SK-N-SH (cell line): ENCODE measurements at regions not wholly inside any gene's neighbourhood (a gene's known extent, or its start where the extent isn't known, plus 50 kb on each side); places are given as distances from the start of the nearest gene placed in this dataset.

Experiments
- CTCF ChIA-PET: fragments of 300-600, 350-600 bp; formaldehyde crosslinking; extraction: SDS; loops from one replicate; lab custom pipeline; 2021; lab: Yijun Ruan, JAX
- POLR2A ChIA-PET: fragments of 350-600 bp; sonication (Branson Sonifier 250); formaldehyde crosslinking; extraction: SDS; loops from one replicate; lab custom pipeline; 2020; ENCODE audit warnings: antibody characterized with exemption, inconsistent platforms; lab: Yijun Ruan, JAX
- DNase-seq: peaks from one replicate; pipeline ENCODE4 v3.0.0; 2012
- H2AFZ ChIP-seq: fragments of 200-600 bp; sonication (generic); 2 replicates; pipeline ENCODE4 v1.8.1; 2016; ENCODE audit warnings: antibody characterized with exemption, mild to moderate bottlenecking, low read depth
- H3F3A ChIP-seq: fragments of 200-600 bp; sonication (generic); replicated peaks from 2 replicates; pipeline ENCODE3; 2016; ENCODE audit warnings: antibody characterized with exemption, mild to moderate bottlenecking; ENCODE audit not compliant: insufficient read depth
- H3K27ac ChIP-seq, 2 experiments: fragments of 200-500 bp in 1 of 2; fragments of 200-600 bp in 1 of 2; sonication (Bioruptor generic) in 1 of 2; sonication (generic), shearing (Covaris generic) in 1 of 2; 2 replicates each; pipeline versions ENCODE4 v1.5.1 to v1.6.1; 2014 to 2016; ENCODE audit warnings: low read depth in 2 of 2, inconsistent platforms in 1 of 2, low read length in 1 of 2, mild to moderate bottlenecking in 1 of 2, mixed read lengths in 1 of 2
- H3K27me3 ChIP-seq: fragments of 200-600 bp; sonication (generic), shearing (Covaris generic); 2 replicates; pipeline ENCODE4 v1.6.1; 2016; ENCODE audit warnings: mixed run types; ENCODE audit not compliant: insufficient read depth
- H3K36me3 ChIP-seq, 2 experiments: fragments of 200-500 bp in 1 of 2; fragments of 200-600 bp in 1 of 2; sonication (Bioruptor generic) in 1 of 2; sonication (generic) in 1 of 2; replicated peaks in 1 of 2; 2 replicates each; pipeline versions ENCODE3 to v1.5.1; 2014 to 2016; ENCODE audit warnings: low read length in 1 of 2, mild to moderate bottlenecking in 1 of 2; ENCODE audit not compliant: insufficient read depth in 2 of 2, control insufficient read depth in 1 of 2
- H3K4me1 ChIP-seq, 2 experiments: fragments of 200-500 bp in 1 of 2; fragments of 200-600 bp in 1 of 2; sonication (Bioruptor generic) in 1 of 2; sonication (generic), shearing (Covaris generic) in 1 of 2; 2 replicates each; pipeline versions ENCODE4 v1.5.1 to v1.6.1; 2014 to 2016; ENCODE audit warnings: low read depth in 1 of 2, low read length in 1 of 2, mixed run types in 1 of 2; ENCODE audit not compliant: insufficient read depth in 2 of 2, control insufficient read depth in 1 of 2
- H3K4me2 ChIP-seq: fragments of 200-600 bp; sonication (generic), shearing (Covaris generic); 2 replicates; pipeline ENCODE4 v1.6.1; 2017; ENCODE audit warnings: mixed run types
- H3K4me3 ChIP-seq, 2 experiments: fragments of 200-500 bp in 1 of 2; fragments of 200-600 bp in 1 of 2; sonication (Bioruptor generic) in 1 of 2; sonication (generic), shearing (Covaris generic) in 1 of 2; 2 replicates each; pipeline versions ENCODE4 v1.5.1 to v1.8.1; 2014 to 2016; ENCODE audit warnings: low read depth in 2 of 2, inconsistent platforms in 1 of 2, low read length in 1 of 2, mild to moderate bottlenecking in 1 of 2, mixed read lengths in 1 of 2, moderate library complexity in 1 of 2
- H3K79me2 ChIP-seq: fragments of 200-600 bp; sonication (generic); 2 replicates; pipeline ENCODE4 v1.8.1; 2017; ENCODE audit warnings: mild to moderate bottlenecking; ENCODE audit not compliant: insufficient read depth
- H3K9ac ChIP-seq: fragments of 200-600 bp; sonication (generic); 2 replicates; pipeline ENCODE4 v1.6.1; 2017; ENCODE audit warnings: mixed run types
- H3K9me2 ChIP-seq: fragments of 200-600 bp; sonication (generic); 2 replicates; pipeline ENCODE4 v1.6.1; 2017; ENCODE audit warnings: mixed run types
- H3K9me3 ChIP-seq: fragments of 200-600 bp; sonication (generic); 2 replicates; pipeline ENCODE4 v1.6.1; 2017; ENCODE audit warnings: mixed run types, mild to moderate bottlenecking, moderate library complexity
- H4K20me1 ChIP-seq: fragments of 200-600 bp; sonication (generic); 2 replicates; pipeline ENCODE4 v1.6.1; 2017; ENCODE audit warnings: mild to moderate bottlenecking, mixed run types; ENCODE audit not compliant: insufficient read depth
- EZH2phosphoT487 ChIP-seq: fragments of 200-600 bp; sonication (generic); IDR thresholded peaks from 2 replicates; pipeline ENCODE4 v1.6.1; 2017; ENCODE audit warnings: low read depth, mixed run types, mild to moderate bottlenecking, antibody characterized with exemption, moderate library complexity, borderline replicate concordance
- FOSL2 ChIP-seq: IDR thresholded peaks from 2 replicates; pipeline ENCODE4 v1.4.0; 2012; ENCODE audit warnings: low read depth, mild to moderate bottlenecking, moderate library complexity, borderline replicate concordance
- FOXJ3 ChIP-seq: sonication (generic); formaldehyde crosslinking; IDR thresholded peaks from 2 replicates; pipeline ENCODE4 v1.5.1; 2020; ENCODE audit warnings: mild to moderate bottlenecking, missing genetic modification reagents
- GATA2 ChIP-seq: sonication (generic); formaldehyde crosslinking; IDR thresholded peaks from 2 replicates; pipeline ENCODE4 v1.5.0; 2020; ENCODE audit warnings: mild to moderate bottlenecking, missing genetic modification reagents
- JUND ChIP-seq: IDR thresholded peaks from 2 replicates; pipeline ENCODE4 v1.4.0; 2012
- MAX ChIP-seq: IDR thresholded peaks from 2 replicates; pipeline ENCODE4 v1.4.0; 2012; ENCODE audit warnings: low read depth
- MXI1 ChIP-seq: IDR thresholded peaks from 2 replicates; pipeline ENCODE4 v1.6.1; 2012; ENCODE audit warnings: mild to moderate bottlenecking, low read depth, low read length, improper control_type of control experiment
- NFIC ChIP-seq: IDR thresholded peaks from 2 replicates; pipeline ENCODE4 v1.4.0; 2012; ENCODE audit warnings: borderline replicate concordance
- PBX3 ChIP-seq: IDR thresholded peaks from 2 replicates; pipeline ENCODE4; 2012
- RCOR1 ChIP-seq: fragments of 150-350 bp; IDR thresholded peaks from 2 replicates; pipeline ENCODE4 v1.6.1; 2017; ENCODE audit warnings: antibody characterized with exemption, low read length
- RXRA ChIP-seq: IDR thresholded peaks from 2 replicates; pipeline ENCODE4 v1.4.0; 2012; ENCODE audit warnings: low read depth, mild to moderate bottlenecking, borderline replicate concordance
- SIN3A ChIP-seq: IDR thresholded peaks from 2 replicates; pipeline ENCODE4 v1.6.1; 2012; ENCODE audit warnings: low read depth, mild to moderate bottlenecking, low read length, moderate library complexity, borderline replicate concordance
- SMC3 ChIP-seq: IDR thresholded peaks from 2 replicates; pipeline ENCODE4 v1.6.1; 2012; ENCODE audit warnings: low read depth, low read length, improper control_type of control experiment
- TAF1 ChIP-seq: IDR thresholded peaks from 2 replicates; pipeline ENCODE4 v1.6.1; 2012; ENCODE audit warnings: low read depth, mild to moderate bottlenecking, low read length, moderate library complexity, borderline replicate concordance
- TEAD4 ChIP-seq: IDR thresholded peaks from 2 replicates; pipeline ENCODE4 v1.4.0; 2012; ENCODE audit warnings: mild to moderate bottlenecking, borderline replicate concordance; ENCODE audit not compliant: insufficient read depth
- USF2 ChIP-seq: fragments of 150-350 bp; IDR thresholded peaks from 2 replicates; pipeline ENCODE4 v1.6.1; 2017; ENCODE audit warnings: antibody characterized with exemption, low read length, low read depth, borderline replicate concordance
- YY1 ChIP-seq: IDR thresholded peaks from 2 replicates; pipeline ENCODE4 v1.4.0; 2012; ENCODE audit warnings: low read depth, mild to moderate bottlenecking
- WGBS: methylation state at CpG from one replicate; pipeline ENCODE4 v1.1.6; 2017; ENCODE audit warnings: low lambda C conversion rate; 5-methylcytosine and 5-hydroxymethylcytosine counted together

DNA sequence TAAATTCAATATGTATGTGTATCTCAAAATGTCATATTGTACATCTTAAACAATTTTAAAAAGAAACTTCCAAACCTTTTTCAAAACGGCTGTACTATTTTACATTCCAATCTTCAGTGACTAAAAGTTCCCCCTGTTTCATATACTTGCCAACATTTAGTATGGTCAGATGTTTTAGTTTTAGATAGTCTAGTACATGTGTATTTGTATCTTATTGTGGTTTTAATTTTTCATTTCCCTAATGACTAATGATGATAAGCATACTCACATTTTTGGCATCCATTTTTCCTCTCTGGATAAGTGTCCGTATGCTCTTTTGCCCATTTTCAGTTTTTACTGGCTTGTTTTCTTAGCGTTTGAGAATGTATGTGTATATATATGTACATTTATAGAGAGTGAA is 212.2 kb upstream of the MAGEB18 start:
- Histone ChIP-seq H3K79me2 (no peaks in the 10 kb centered on the region), H3K9me3 (no peaks in the 10 kb centered on the region), H2AFZ (no peak overlapping the region), H3K4me3 (no peak overlapping the region), H3K9ac (no peak overlapping the region), H3F3A (no peaks in the 10 kb centered on the region), H4K20me1 (no peaks in the 10 kb centered on the region), H3K27me3 (no peaks in the 10 kb centered on the region), H3K4me1 (no peaks in the 10 kb centered on the region), H3K36me3 (no peaks in the 10 kb centered on the region), H3K27ac (no peak overlapping the region), H3K9me2 (no peaks in the 10 kb centered on the region), H3K4me2 (no peak overlapping the region)
- ChIA-PET POLR2A (no interaction called here), CTCF (no interaction called here)
- TF ChIP-seq RXRA (no peak), JUND (no peak), TAF1 (no peak), SIN3A (no peak), YY1 (no peak), USF2 (no peak)
- no peak for DNase-seq
- WGBS, result 18% methylated on average over 3 of the region's 3 CpGs

GRCh38 chrX:25928316-25928715 is 209.8 kb upstream of the MAGEB18 start:
- Histone ChIP-seq H3K4me1 (no peaks in the 10 kb centered on the region), H3K27me3 (no peaks in the 10 kb centered on the region), H3K4me3 (no peak overlapping the region), H2AFZ (no peak overlapping the region), H3K79me2 (no peaks in the 10 kb centered on the region), H3K36me3 (no peaks in the 10 kb centered on the region), H3K9me2 (no peaks in the 10 kb centered on the region), H3K9me3 (no peaks in the 10 kb centered on the region), H4K20me1 (no peaks in the 10 kb centered on the region), H3F3A (no peaks in the 10 kb centered on the region), H3K4me2 (no peak overlapping the region), H3K9ac (no peak overlapping the region), H3K27ac (no peak overlapping the region)
- ChIA-PET POLR2A (no interaction called here), CTCF (no interaction called here)
- WGBS, result 31% methylated on average over 5 of the region's 5 CpGs
- no peak for DNase-seq
- TF ChIP-seq TAF1 (no peak), RCOR1 (no peak), MAX (no peak), FOSL2 (no peak), PBX3 (no peak), SMC3 (no peak), EZH2phosphoT487 (no peak), MXI1 (no peak), FOXJ3 (CRISPR knock-in tag) (no peak), GATA2 (CRISPR knock-in tag) (no peak), TEAD4 (no peak), YY1 (no peak), NFIC (no peak), SIN3A (no peak), JUND (no peak)
